Psoas muscle (tissue), 7 donors: ENCODE measurements at regions not wholly inside any gene's neighbourhood (a gene's known extent, or its start where the extent isn't known, plus 50 kb on each side); places are given as distances from the start of the nearest gene placed in this dataset.
"Not testable (repeated sequence)": the region's sequence is repeated elsewhere in the genome, so short reads cannot be mapped to it uniquely, and the experiment has no call there.

Experiments used
- ATAC-seq, 4 donors: fragments of 200-7000 bp; cut with Tn5 transposase; one replicate each; pipeline ENCODE4 v1.9.1; 2020; ENCODE audit warnings: moderate library complexity in 3 of 4, mild to moderate bottlenecking in 2 of 4
- DNase-seq, 2 donors: peaks; one replicate each; pipeline ENCODE4 v3.0.0-alpha.2; 2020
- H3K27ac ChIP-seq: fragments of 200-600 bp; one replicate; pipeline ENCODE4 v1.8.0; 2022
- H3K27me3 ChIP-seq, 3 donors: fragments of 200-600 bp in 1 of 3; one replicate each; pipeline versions ENCODE4 v1.6.1 to v1.8.0; 2013 to 2022; ENCODE audit warnings: low read length in 2 of 3, mild to moderate bottlenecking in 2 of 3, moderate library complexity in 1 of 3; ENCODE audit not compliant: insufficient read depth in 3 of 3
- H3K36me3 ChIP-seq, 2 donors: fragments of 200-600 bp in 1 of 2; one replicate each; pipeline versions ENCODE4 v1.6.1 to v1.8.0; 2013 to 2022; ENCODE audit warnings: low read depth in 1 of 2, mild to moderate bottlenecking in 1 of 2, moderate library complexity in 1 of 2; ENCODE audit not compliant: insufficient read depth in 1 of 2
- H3K4me1 ChIP-seq: fragments of 200-600 bp; one replicate; pipeline ENCODE4 v1.8.0; 2022
- H3K4me3 ChIP-seq: fragments of 200-600 bp; one replicate; pipeline ENCODE4 v1.8.0; 2022; ENCODE audit warnings: mild to moderate bottlenecking
- H3K9me3 ChIP-seq: fragments of 200-600 bp; one replicate; pipeline ENCODE4 v1.8.0; 2022
- CTCF ChIP-seq: fragments of 200-600 bp; IDR thresholded peaks from one replicate; pipeline ENCODE4 v1.8.0; 2022; ENCODE audit warnings: antibody characterized with exemption
- WGBS, 3 donors: extraction: QIAGEN DNeasy Blood & Tissue Kit; methylation state at CpG; one replicate each; pipeline versions ENCODE4 v1.1.6 to v1.1.7; 2013; 5-methylcytosine and 5-hydroxymethylcytosine counted together
- intact Hi-C, 2 donors: fragments of 100-400 bp; cut with DNase I; formaldehyde crosslinking; loops; one replicate each; pipeline versions ENCODE4 v1.11.0 to v1.14.2; 2022
- donor health status: healthy with polysubstance abuse.
- donor health status: DM: no; HTN: no; CAD: no; lungs with moderate emphysema.
- donor health status: Bipolar disorder and iron deficiency.
- donor health status: healthy.
- donor health status: DM: yes; HTN: yes; CAD: no.
- donor health status: DM: no; HTN: no; CAD: no.
- donor health status: DM: yes; HTN: yes; CAD: no.

- H3K9me3 ChIP-seq = no peaks in the 10 kb centered on the region
- no peaks in the 10 kb centered on the region for H3K36me3 ChIP-seq
- WGBS, 3 donors = 93 to 97% (median 97%) methylated on average over 8 of the region's 8 CpGs
- ATAC-seq = no peak
- DNase-seq = no peak
- no peak overlapping the region for H3K27ac ChIP-seq
- H3K4me1 ChIP-seq = no peaks in the 10 kb centered on the region
- no peak overlapping the region for H3K4me3 ChIP-seq
- no peak for TF ChIP-seq CTCF
- intact Hi-C loops = no loop called here
- no peaks in the 10 kb centered on the region for H3K27me3 ChIP-seq
Observed at GRCh38 chr6:157746897-157747296, 76.1 kb upstream of the SNX9 start.

- no peak for ATAC-seq
- 83 to 94% (median 88%) methylated on average over 4 of the region's 4 CpGs for WGBS, 3 donors
Observed at GRCh38 chr6:157747370-157747769, 75.7 kb upstream of the SNX9 start.

DNA sequence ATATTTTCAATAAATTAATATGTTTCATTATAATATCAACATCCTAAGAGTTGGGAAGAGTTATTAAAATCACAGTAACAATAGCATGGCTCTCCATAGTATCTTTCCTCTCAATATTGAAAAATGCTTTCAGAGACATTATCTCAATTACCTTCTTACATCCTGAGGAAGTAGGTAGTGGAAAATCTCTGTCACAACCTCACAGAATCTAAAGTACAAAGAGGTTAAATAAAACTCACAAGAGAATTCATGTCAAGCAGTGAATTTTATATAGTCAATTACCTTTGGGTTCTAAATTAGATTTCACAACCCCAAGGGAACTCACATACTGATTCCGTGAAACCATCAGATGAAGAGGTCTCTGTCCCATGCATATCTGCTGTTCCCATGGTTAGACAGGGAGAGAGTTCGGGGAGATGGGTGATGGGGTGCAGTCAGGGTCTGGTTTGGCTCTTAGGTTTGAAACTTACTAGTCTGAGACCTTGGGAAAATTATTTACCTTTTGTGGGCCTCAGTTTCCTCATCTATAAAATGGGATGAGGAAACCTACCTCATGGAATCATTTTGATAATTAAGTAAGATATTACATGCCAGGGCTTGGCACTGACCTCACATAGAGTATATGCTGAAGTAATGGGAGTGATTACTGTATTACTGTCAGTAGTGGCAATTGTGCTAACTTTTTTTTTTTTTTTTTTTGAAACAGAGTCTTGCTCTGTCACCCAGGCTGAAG is 74.0 kb upstream of the SNX9 start:
- Histone ChIP-seq H3K27me3 (no peaks in the 10 kb centered on the region), H3K4me3 (no peak overlapping the region), H3K9me3 (no peaks in the 10 kb centered on the region), H3K36me3 (no peaks in the 10 kb centered on the region), H3K27ac (no peak overlapping the region), H3K4me1 (no peaks in the 10 kb centered on the region)
- 81 to 85% (median 84%) methylated on average over 2 of the region's 2 CpGs for WGBS, 3 donors
- intact Hi-C loops = no loop called here
- ATAC-seq (no peak), DNase-seq (no peak)
- TF ChIP-seq CTCF = no peak

More at GRCh38 chr6:157747370-157747769, 75.7 kb upstream of the SNX9 start:
- Histone ChIP-seq H3K4me1 (no peaks in the 10 kb centered on the region), H3K9me3 (no peaks in the 10 kb centered on the region), H3K27me3 (no peaks in the 10 kb centered on the region), H3K27ac (no peak overlapping the region), H3K36me3 (no peaks in the 10 kb centered on the region), H3K4me3 (no peak overlapping the region)
- intact Hi-C loops = no loop called here
- no peak for TF ChIP-seq CTCF
- no peak for DNase-seq

DNA sequence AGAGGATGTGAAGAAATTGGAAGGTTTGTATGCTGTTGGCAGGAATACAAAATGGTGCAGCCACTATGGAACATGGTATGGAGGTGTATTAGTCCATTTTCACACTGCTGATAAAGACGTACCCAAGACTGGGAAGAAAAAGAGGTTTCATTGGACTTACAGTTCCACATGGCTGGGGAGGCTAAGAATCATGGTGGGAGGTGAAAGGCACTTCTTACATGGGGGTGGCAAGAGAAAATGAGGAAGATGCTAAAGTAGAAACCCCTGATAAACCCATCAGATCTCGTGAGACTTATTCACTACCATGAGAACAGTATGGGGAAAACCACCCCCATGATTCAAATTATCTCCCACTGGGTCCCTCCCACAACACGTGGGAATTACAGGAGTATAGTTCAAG is 72.1 kb upstream of the SNX9 start:
- 89 to 91% (median 91%) methylated on average over 3 of the region's 3 CpGs for WGBS, 3 donors
- not testable (repeated sequence) for H3K27me3 ChIP-seq, H3K4me1 ChIP-seq, ATAC-seq, DNase-seq, H3K4me3 ChIP-seq, H3K27ac ChIP-seq, H3K9me3 ChIP-seq, H3K36me3 ChIP-seq
- intact Hi-C loops = loop anchor here in 1 of 2 donors (10.0 kb wide), 1 partner anchor 324 kb away; no protein-coding TSS in a partner anchor

- Histone ChIP-seq H3K9me3 (no peaks in the 10 kb centered on the region), H3K36me3 (no peaks in the 10 kb centered on the region), H3K4me1 (peaks cover 3% of the 10 kb centered on the region), H3K4me3 (no peak overlapping the region), H3K27me3 (no peaks in the 10 kb centered on the region), H3K27ac (no peak overlapping the region)
- no peak for DNase-seq
- intact Hi-C loops = loop anchor here in 1 of 2 donors (10.0 kb wide), 1 partner anchor 323 kb away; no protein-coding TSS in a partner anchor
- TF ChIP-seq CTCF = no peak
- WGBS, 3 donors = 84 to 86% (median 85%) methylated on average over 10 of the region's 10 CpGs
- ATAC-seq = no peak
Observed at GRCh38 chr6:157751547-157752200, 71.4 kb upstream of the SNX9 start.

DNA sequence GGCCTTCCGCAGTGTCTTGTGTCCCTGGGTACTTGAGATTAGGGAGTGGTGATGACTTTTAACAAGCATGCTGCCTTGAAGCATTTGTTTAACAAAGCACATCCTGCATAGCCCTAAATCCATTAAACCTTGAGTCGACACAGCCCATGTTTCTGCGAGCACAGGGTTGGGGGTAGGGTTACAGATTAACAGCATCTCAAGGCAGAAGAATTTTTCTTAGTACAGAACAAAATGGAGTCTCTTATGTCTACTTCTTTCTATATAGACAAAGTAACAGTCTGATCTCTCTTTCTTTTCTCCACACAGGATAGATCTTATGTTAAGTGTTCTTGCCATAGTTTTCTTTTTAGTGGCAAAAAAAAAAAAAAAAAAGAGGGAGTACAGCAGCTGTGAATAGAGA is 70.2 kb upstream of the SNX9 start:
- intact Hi-C loops = loop anchor here in 1 of 2 donors (10.0 kb wide), 1 partner anchor 322 kb away; no protein-coding TSS in a partner anchor
- 56 to 81% (median 69%) methylated on average over 3 of the region's 3 CpGs for WGBS, 3 donors
- H3K27me3 ChIP-seq, H3K36me3 ChIP-seq, DNase-seq, H3K4me1 ChIP-seq, H3K4me3 ChIP-seq, H3K9me3 ChIP-seq, ATAC-seq, H3K27ac ChIP-seq: not testable (repeated sequence)
